ENCODE measurements at regions not wholly inside any gene's neighbourhood (a gene's known extent, or its start where the extent isn't known, plus 50 kb on each side); places are given as distances from the start of the nearest gene placed in this dataset.

- no peak for TF ChIP-seq MAX (IDR thresholded peaks at IDR 0.05)
- no peak for TF ChIP-seq FOXM1 (IDR thresholded peaks at IDR 0.05; ENCODE audit: borderline replicate concordance, low read depth)
Observed at GRCh38 chr19:31572102-31572975, 223.1 kb upstream of the TSHZ3 start.

Data from Ishikawa (cell line).